ENCODE measurements at regions not wholly inside any gene's neighbourhood (a gene's known extent, or its start where the extent isn't known, plus 50 kb on each side); places are given as distances from the start of the nearest gene placed in this dataset.

DNA sequence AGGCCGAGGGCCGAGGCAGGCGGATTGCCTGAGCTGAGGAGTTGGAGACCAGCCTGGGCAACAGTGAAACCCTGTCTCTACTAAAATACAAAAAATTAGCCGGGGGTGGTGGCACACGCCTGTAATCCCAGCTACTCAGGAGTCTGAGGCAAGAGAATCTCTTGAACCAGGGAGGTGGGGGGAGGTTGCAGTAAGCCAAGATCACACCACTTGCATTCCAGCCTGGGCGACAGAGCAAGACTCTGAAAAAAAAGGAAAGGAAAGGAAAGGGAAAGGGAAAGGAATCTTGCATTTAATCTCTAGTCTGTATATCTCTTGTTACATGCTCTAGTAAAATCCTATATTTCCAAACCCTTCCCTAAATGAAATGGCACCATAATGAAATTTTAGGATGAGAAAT lies 328.3 kb upstream of the ADGRL2 start:
- no peak overlapping the region for H3K27ac Mint-ChIP-seq (ENCODE audit: low read depth)
- ATAC-seq (replicated peaks; ENCODE audit: extremely low read depth, poor library complexity, severe bottlenecking) = no peak
- H3K9me3 Mint-ChIP-seq = peaks cover 14% of the 10 kb centered on the region
- DNase-seq (ENCODE audit: low spot score in 2 of 2) = no peak
- no peaks in the 10 kb centered on the region for H3K27me3 Mint-ChIP-seq
- H3K4me3 Mint-ChIP-seq = no peak overlapping the region
- peaks cover 1% of the 10 kb centered on the region for H3K36me3 Mint-ChIP-seq (ENCODE audit: insufficient read depth)
- H3K4me1 Mint-ChIP-seq = no peaks in the 10 kb centered on the region

DNA sequence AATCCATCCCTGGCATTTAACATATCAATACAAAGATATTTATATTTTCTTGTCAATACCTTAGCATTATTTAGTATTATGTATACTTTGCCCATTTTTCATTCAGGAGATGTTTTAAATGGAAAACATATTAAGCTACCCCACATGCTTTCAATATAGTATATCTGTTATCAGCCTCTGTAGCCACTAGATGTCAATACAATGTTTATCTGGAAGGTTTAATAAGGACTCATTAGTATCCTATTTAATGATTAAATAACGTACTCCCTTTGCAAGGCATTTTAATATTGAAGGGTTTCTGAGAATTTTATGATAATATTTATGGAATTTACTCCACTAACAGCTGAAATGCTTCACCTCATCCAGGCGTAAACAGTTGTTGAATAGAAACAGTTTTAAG lies 329.5 kb upstream of the ADGRL2 start:
- peaks cover 10% of the 10 kb centered on the region for H3K9me3 Mint-ChIP-seq
- no peak for ATAC-seq (replicated peaks; ENCODE audit: extremely low read depth, poor library complexity, severe bottlenecking)
- H3K4me3 Mint-ChIP-seq = no peak overlapping the region
- H3K4me1 Mint-ChIP-seq = no peaks in the 10 kb centered on the region
- peaks cover 1% of the 10 kb centered on the region for H3K36me3 Mint-ChIP-seq (ENCODE audit: insufficient read depth)
- H3K27me3 Mint-ChIP-seq = no peaks in the 10 kb centered on the region
- DNase-seq (ENCODE audit: low spot score in 2 of 2) = no peak
- H3K27ac Mint-ChIP-seq (ENCODE audit: low read depth) = no peak overlapping the region

- Mint-ChIP-seq H3K4me3 (no peak overlapping the region), H3K36me3 (ENCODE audit: insufficient read depth) (peaks cover 1% of the 10 kb centered on the region)
- ATAC-seq (replicated peaks; ENCODE audit: extremely low read depth, poor library complexity, severe bottlenecking) = no peak
Measured at GRCh38 chr1:81470275-81470674, 330.5 kb upstream of the ADGRL2 start.

DNA sequence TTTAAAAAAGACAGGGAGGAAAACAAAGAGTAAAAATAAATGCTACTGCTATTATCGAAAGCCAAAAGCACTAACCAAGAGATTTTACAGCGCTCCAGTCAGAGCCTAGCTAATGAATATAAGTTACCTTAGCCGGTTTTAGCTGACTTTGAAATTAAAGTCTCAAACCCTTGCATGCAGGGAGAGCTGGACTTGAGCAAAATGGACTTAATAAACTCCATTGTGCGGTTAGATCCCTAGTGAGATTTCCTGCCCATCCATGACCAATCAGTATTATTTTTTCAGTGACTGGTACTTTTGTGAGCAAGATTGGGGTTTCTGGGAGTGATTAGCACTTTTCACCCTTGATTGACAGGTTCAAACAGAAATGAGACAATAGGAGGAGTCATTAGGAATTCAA lies 333.4 kb upstream of the ADGRL2 start:
- DNase-seq (ENCODE audit: low spot score in 2 of 2) (no peak), ATAC-seq (replicated peaks; ENCODE audit: extremely low read depth, poor library complexity, severe bottlenecking) (no peak)
- Mint-ChIP-seq H3K4me3 (no peak overlapping the region), H3K36me3 (ENCODE audit: insufficient read depth) (no peaks in the 10 kb centered on the region), H3K27ac (ENCODE audit: low read depth) (no peak overlapping the region), H3K9me3 (peaks cover 6% of the 10 kb centered on the region), H3K27me3 (no peaks in the 10 kb centered on the region), H3K4me1 (no peaks in the 10 kb centered on the region)

More at GRCh38 chr1:81470275-81470674, 330.5 kb upstream of the ADGRL2 start:
- Mint-ChIP-seq H3K4me1 (no peaks in the 10 kb centered on the region), H3K9me3 (peaks cover 6% of the 10 kb centered on the region), H3K27ac (ENCODE audit: low read depth) (no peak overlapping the region), H3K27me3 (no peaks in the 10 kb centered on the region)
- DNase-seq (ENCODE audit: low spot score in 2 of 2) = no peak

- Mint-ChIP-seq H3K9me3 (peaks cover 6% of the 10 kb centered on the region), H3K27me3 (no peaks in the 10 kb centered on the region), H3K36me3 (ENCODE audit: insufficient read depth) (no peaks in the 10 kb centered on the region), H3K4me1 (no peaks in the 10 kb centered on the region), H3K27ac (ENCODE audit: low read depth) (no peak overlapping the region), H3K4me3 (no peak overlapping the region)
- ATAC-seq (replicated peaks; ENCODE audit: extremely low read depth, poor library complexity, severe bottlenecking) (no peak), DNase-seq (ENCODE audit: low spot score in 2 of 2) (no peak)
Measured at GRCh38 chr1:81466961-81467360, 333.8 kb upstream of the ADGRL2 start.

DNA sequence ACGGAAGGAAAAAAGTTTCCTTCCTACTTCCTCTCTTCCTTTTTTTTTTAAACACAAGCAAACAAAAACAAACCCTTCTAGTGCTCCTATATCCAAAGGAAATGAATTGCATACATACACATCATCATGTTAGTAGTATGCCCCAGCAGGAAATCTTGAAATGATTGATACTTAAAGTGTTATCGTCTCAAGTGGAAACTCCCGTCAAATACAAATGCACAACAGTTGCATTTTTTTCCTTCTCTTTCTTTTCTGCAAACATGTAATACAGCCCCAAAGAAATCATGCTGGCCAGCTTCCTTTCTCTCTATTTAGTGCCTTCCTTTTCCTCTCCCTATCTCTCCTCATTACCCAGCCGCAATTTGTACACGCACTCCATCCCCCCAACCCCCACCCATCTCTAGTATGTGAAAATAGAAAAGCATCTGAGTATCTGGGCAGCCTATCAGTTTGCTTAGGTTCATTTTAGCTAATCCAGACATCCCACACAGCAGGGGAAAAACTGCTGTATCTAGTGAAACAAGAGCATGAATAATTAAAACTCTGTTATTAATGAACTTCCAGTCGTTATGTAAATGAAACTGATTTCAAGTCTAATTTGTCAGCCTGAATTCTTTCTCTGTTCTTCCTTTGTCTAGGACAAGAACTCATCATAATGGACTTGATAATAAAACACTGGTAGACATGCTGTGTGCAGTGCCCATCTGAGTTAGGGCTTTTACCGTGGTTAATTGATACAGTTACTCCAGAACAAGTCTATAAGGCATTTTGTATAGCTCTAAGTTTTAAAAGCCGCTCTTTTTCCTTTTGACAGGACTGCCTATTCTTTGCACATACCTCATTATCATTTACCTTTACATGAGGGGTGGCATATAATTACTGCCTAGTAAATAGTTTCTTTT lies 336.5 kb upstream of the ADGRL2 start:
- Mint-ChIP-seq H3K36me3 (ENCODE audit: insufficient read depth) (no peaks in the 10 kb centered on the region), H3K9me3 (peaks cover 6% of the 10 kb centered on the region), H3K27ac (ENCODE audit: low read depth) (no peak overlapping the region), H3K27me3 (no peaks in the 10 kb centered on the region), H3K4me1 (no peaks in the 10 kb centered on the region), H3K4me3 (no peak overlapping the region)
- no peak for DNase-seq (ENCODE audit: low spot score in 2 of 2)
- no peak for ATAC-seq (replicated peaks; ENCODE audit: extremely low read depth, poor library complexity, severe bottlenecking)

DNA sequence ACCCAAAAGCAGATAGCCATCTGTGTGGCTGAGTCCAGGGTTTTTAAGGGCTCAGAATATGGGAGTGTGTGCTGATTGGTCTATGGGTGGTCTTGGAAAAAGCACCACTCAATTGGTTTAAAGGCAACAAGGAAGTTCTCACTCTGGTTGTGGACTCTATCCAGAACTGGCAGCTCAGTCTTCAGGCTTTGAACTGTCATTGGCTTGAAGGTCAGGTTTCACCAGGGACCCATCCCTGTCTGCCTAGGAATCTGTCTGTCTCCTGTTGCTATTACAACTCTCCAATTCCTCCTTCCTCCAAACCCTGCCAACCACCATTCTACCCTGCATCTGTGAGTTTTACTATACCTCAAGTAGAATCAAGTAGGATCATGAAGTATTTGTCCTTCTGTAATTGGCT lies 341.7 kb upstream of the ADGRL2 start:
- Mint-ChIP-seq H3K27me3 (no peaks in the 10 kb centered on the region), H3K36me3 (ENCODE audit: insufficient read depth) (no peaks in the 10 kb centered on the region), H3K4me1 (no peaks in the 10 kb centered on the region), H3K4me3 (no peak overlapping the region), H3K9me3 (peaks cover 11% of the 10 kb centered on the region), H3K27ac (ENCODE audit: low read depth) (no peak overlapping the region)
- no peak for DNase-seq (ENCODE audit: low spot score in 2 of 2)
- no peak for ATAC-seq (replicated peaks; ENCODE audit: extremely low read depth, poor library complexity, severe bottlenecking)

DNA sequence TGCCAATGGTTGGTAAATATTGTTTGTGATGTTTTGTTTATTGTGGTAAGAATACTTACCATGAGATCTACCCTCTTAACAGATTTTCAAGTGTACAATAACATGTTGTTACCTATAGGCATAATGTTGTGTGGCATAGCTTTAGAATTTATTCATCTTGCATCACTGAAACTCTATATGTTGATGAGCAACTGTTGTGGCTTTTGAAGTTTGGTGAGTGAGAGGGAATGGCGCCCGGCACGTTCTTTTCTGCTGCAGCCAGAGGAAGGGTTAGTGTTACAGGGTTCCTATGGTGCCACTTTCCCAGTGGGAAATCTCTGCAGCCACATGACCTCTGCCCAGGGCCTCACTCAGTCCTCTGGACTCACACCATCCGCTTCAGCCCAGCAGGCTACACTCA lies 342.5 kb upstream of the ADGRL2 start:
- DNase-seq (ENCODE audit: low spot score in 2 of 2) (no peak), ATAC-seq (replicated peaks; ENCODE audit: extremely low read depth, poor library complexity, severe bottlenecking) (no peak)
- Mint-ChIP-seq H3K27ac (ENCODE audit: low read depth) (no peak overlapping the region), H3K9me3 (peaks cover 11% of the 10 kb centered on the region), H3K4me1 (no peaks in the 10 kb centered on the region), H3K4me3 (no peak overlapping the region), H3K27me3 (no peaks in the 10 kb centered on the region), H3K36me3 (ENCODE audit: insufficient read depth) (no peaks in the 10 kb centered on the region)

- Mint-ChIP-seq H3K27me3 (no peaks in the 10 kb centered on the region), H3K4me3 (no peak overlapping the region), H3K9me3 (peaks cover 17% of the 10 kb centered on the region), H3K27ac (ENCODE audit: low read depth) (no peak overlapping the region), H3K4me1 (no peaks in the 10 kb centered on the region), H3K36me3 (ENCODE audit: insufficient read depth) (no peaks in the 10 kb centered on the region)
- DNase-seq (ENCODE audit: low spot score in 2 of 2) (no peak), ATAC-seq (replicated peaks; ENCODE audit: extremely low read depth, poor library complexity, severe bottlenecking) (no peak)
Measured at GRCh38 chr1:81455481-81455880, 345.3 kb upstream of the ADGRL2 start.

GRCh38 chr1:81453971-81454370 lies 346.8 kb upstream of the ADGRL2 start:
- Mint-ChIP-seq H3K9me3 (peaks cover 17% of the 10 kb centered on the region), H3K27ac (ENCODE audit: low read depth) (no peak overlapping the region), H3K4me1 (no peaks in the 10 kb centered on the region), H3K27me3 (no peaks in the 10 kb centered on the region), H3K36me3 (ENCODE audit: insufficient read depth) (no peaks in the 10 kb centered on the region), H3K4me3 (no peak overlapping the region)
- DNase-seq (ENCODE audit: low spot score in 2 of 2) = no peak
- ATAC-seq (replicated peaks; ENCODE audit: extremely low read depth, poor library complexity, severe bottlenecking) = no peak

DNA sequence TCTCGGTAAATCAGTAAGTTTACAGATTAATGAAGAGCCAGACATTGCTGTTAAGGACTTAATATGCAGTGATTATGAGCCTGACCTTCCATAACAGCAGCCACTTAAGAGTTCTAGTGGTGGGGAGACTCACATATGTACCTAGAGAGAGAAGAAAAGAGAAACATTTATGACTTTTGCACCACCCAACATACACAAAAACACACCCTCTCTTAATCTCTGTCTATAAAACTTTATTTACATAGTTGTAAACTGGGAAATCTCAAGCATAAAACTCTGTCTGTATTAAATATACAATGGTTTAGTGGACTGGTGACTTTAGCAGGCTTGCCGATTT lies 347.4 kb upstream of the ADGRL2 start:
- Mint-ChIP-seq H3K27me3 (no peaks in the 10 kb centered on the region), H3K9me3 (peaks cover 17% of the 10 kb centered on the region), H3K36me3 (ENCODE audit: insufficient read depth) (no peaks in the 10 kb centered on the region), H3K4me3 (no peak overlapping the region), H3K4me1 (no peaks in the 10 kb centered on the region), H3K27ac (ENCODE audit: low read depth) (no peak overlapping the region)
- ATAC-seq (replicated peaks; ENCODE audit: extremely low read depth, poor library complexity, severe bottlenecking) = no peak
- DNase-seq (ENCODE audit: low spot score in 2 of 2) = no peak

- no peak overlapping the region for H3K27ac Mint-ChIP-seq (ENCODE audit: low read depth)
- H3K27me3 Mint-ChIP-seq = no peaks in the 10 kb centered on the region
- H3K9me3 Mint-ChIP-seq = peaks cover 20% of the 10 kb centered on the region
- H3K36me3 Mint-ChIP-seq (ENCODE audit: insufficient read depth) = no peaks in the 10 kb centered on the region
- DNase-seq (ENCODE audit: low spot score in 2 of 2) (no peak), ATAC-seq (replicated peaks; ENCODE audit: extremely low read depth, poor library complexity, severe bottlenecking) (no peak)
- no peak overlapping the region for H3K4me3 Mint-ChIP-seq
- no peaks in the 10 kb centered on the region for H3K4me1 Mint-ChIP-seq
Measured at GRCh38 chr1:81452693-81453366, 347.9 kb upstream of the ADGRL2 start.

DNA sequence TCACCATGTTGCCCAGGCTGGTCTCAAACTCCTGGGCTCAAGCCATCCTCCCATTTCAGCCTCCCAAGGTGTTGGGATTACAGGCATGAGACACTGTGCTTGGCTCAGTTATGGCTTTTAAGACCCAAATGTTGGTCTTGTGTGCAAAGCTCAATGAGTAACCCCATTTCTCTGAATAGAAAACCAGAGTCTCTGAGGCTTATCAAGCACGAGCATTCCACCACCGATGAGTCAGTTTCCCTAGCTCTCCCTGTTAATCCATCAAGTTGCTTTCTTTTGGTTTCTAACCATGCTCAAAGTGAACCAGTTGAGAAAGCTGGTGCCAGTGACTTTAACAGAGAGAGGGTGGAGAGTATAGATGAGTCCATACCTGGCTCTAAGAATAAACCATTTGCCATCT lies 350.9 kb upstream of the ADGRL2 start:
- Mint-ChIP-seq H3K27me3 (no peaks in the 10 kb centered on the region), H3K9me3 (peaks cover 24% of the 10 kb centered on the region), H3K36me3 (ENCODE audit: insufficient read depth) (no peaks in the 10 kb centered on the region), H3K4me1 (no peaks in the 10 kb centered on the region), H3K4me3 (no peak overlapping the region), H3K27ac (ENCODE audit: low read depth) (no peak overlapping the region)
- no peak for DNase-seq (ENCODE audit: low spot score in 2 of 2)
- ATAC-seq (replicated peaks; ENCODE audit: extremely low read depth, poor library complexity, severe bottlenecking) = no peak

Measured in central memory CD8-positive, alpha-beta T cell (primary cell).